H1 (cell line): ENCODE measurements at regions not wholly inside any gene's neighbourhood (a gene's known extent, or its start where the extent isn't known, plus 50 kb on each side); places are given as distances from the start of the nearest gene placed in this dataset.

ENCODE experiments used
- CTCF ChIA-PET: fragments of 300-600 bp; sonication (Branson Sonifier 250); formaldehyde crosslinking; loops from one replicate; lab custom pipeline; 2021; ENCODE audit not compliant: partially characterized antibody; lab: Charles Lee
- POLR2A ChIA-PET: fragments of 300-600 bp; sonication (Branson Sonifier 250); formaldehyde crosslinking; loops from one replicate; lab custom pipeline; 2021; ENCODE audit warnings: inconsistent platforms; ENCODE audit not compliant: partially characterized antibody; lab: Charles Lee
- DNase-seq, 2 experiments: peaks; one replicate each; pipeline versions ENCODE4 v3.0.0 to v3.0.0-alpha.2; 2010 to 2022; ENCODE audit warnings: low spot score in 2 of 2, low read depth in 1 of 2, mixed read lengths in 1 of 2
- FAIRE-seq: peaks from 2 replicates; lab custom pipeline; 2011; peaks lifted over from hg19 to GRCh38; lab: Jason Lieb, UNC
- H2AFZ ChIP-seq: 2 replicates; pipeline ENCODE4 v1.8.1; 2012; ENCODE audit warnings: low read length, inconsistent platforms
- H2AK5ac ChIP-seq: 2 replicates; pipeline ENCODE4 v1.6.1; 2013; ENCODE audit warnings: low read depth, low read length
- H2BK120ac ChIP-seq: replicated peaks from 2 replicates; pipeline ENCODE3; 2013; ENCODE audit warnings: low read depth, low read length, inconsistent platforms
- H2BK12ac ChIP-seq: 2 replicates; pipeline ENCODE4 v1.6.1; 2013; ENCODE audit warnings: low read depth, low read length
- H2BK15ac ChIP-seq: 2 replicates; pipeline ENCODE4 v1.6.1; 2013; ENCODE audit warnings: low read length
- H2BK20ac ChIP-seq: 2 replicates; pipeline ENCODE4 v1.6.1; 2013; ENCODE audit warnings: low read length
- H2BK5ac ChIP-seq: 2 replicates; pipeline ENCODE4 v1.6.1; 2013; ENCODE audit warnings: low read depth, low read length
- H3K14ac ChIP-seq: 2 replicates; pipeline ENCODE4 v1.6.1; 2013; ENCODE audit warnings: inconsistent platforms; ENCODE audit not compliant: insufficient read length
- H3K18ac ChIP-seq: 2 replicates; pipeline ENCODE4 v1.6.1; 2013; ENCODE audit warnings: low read length; ENCODE audit errors: extremely low read depth
- H3K23ac ChIP-seq: 2 replicates; pipeline ENCODE4 v1.6.1; 2013; ENCODE audit warnings: inconsistent platforms; ENCODE audit not compliant: insufficient read length
- H3K23me2 ChIP-seq: 2 replicates; pipeline ENCODE4 v1.6.1; 2013; ENCODE audit warnings: low read depth, low read length
- H3K27ac ChIP-seq: 2 replicates; pipeline ENCODE4 v1.6.1; 2011; ENCODE audit warnings: low read depth, low read length, inconsistent platforms
- H3K27me3 ChIP-seq, 4 experiments: replicated peaks in 1 of 4; 1 replicate in 1 of 4; 2 replicates in 3 of 4; pipeline versions ENCODE4 v1.6.1 to v1.8.1; 2011 to 2013; ENCODE audit warnings: low read length in 3 of 4, mild to moderate bottlenecking in 3 of 4, inconsistent platforms in 2 of 4, mixed read lengths in 2 of 4, moderate library complexity in 1 of 4; ENCODE audit not compliant: control insufficient read depth in 3 of 4, insufficient read depth in 3 of 4; ENCODE audit errors: extremely low read depth in 1 of 4
- H3K36me3 ChIP-seq, 4 experiments: 2 replicates each; pipeline versions ENCODE4 v1.6.1 to v1.8.1; 2011 to 2013; ENCODE audit warnings: mild to moderate bottlenecking in 4 of 4, low read length in 3 of 4, moderate library complexity in 2 of 4, control low read depth in 1 of 4, inconsistent platforms in 1 of 4; ENCODE audit not compliant: insufficient read depth in 4 of 4, control insufficient read depth in 2 of 4
- H3K4ac ChIP-seq: replicated peaks from 2 replicates; pipeline ENCODE3; 2013; ENCODE audit warnings: low read length, low read depth, mixed read lengths, inconsistent platforms; ENCODE audit not compliant: insufficient read length
- H3K4me1 ChIP-seq, 4 experiments: replicated peaks in 1 of 4; 1 replicate in 1 of 4; 2 replicates in 3 of 4; pipeline versions ENCODE4 v1.6.1 to v1.8.1; 2011 to 2013; ENCODE audit warnings: low read length in 3 of 4, inconsistent platforms in 2 of 4, mixed read lengths in 1 of 4; ENCODE audit not compliant: insufficient read depth in 4 of 4, control insufficient read depth in 3 of 4
- H3K4me2 ChIP-seq, 2 experiments: 2 replicates each; pipeline versions ENCODE4 v1.6.1 to v1.8.1; 2011 to 2013; ENCODE audit warnings: low read depth in 2 of 2, low read length in 2 of 2, control low read depth in 1 of 2, inconsistent platforms in 1 of 2, mild to moderate bottlenecking in 1 of 2; ENCODE audit not compliant: insufficient read depth in 1 of 2
- H3K4me3 ChIP-seq, 4 experiments: fragments of 200-600, 300-600 bp in 1 of 4; sonication (generic), shearing (Covaris generic), sonication (Bioruptor Twin) in 1 of 4; 2 replicates each; pipeline versions ENCODE4 v1.5.1 to v1.8.1; 2011 to 2016; ENCODE audit warnings: low read length in 4 of 4, low read depth in 3 of 4, control low read depth in 2 of 4, inconsistent platforms in 2 of 4, mild to moderate bottlenecking in 2 of 4, mixed read lengths in 1 of 4, moderate library complexity in 1 of 4; ENCODE audit not compliant: insufficient read depth in 2 of 4; ENCODE audit errors: extremely low read depth in 1 of 4
- H3K56ac ChIP-seq: replicated peaks from 2 replicates; pipeline ENCODE3; 2013; ENCODE audit warnings: low read depth, mild to moderate bottlenecking, mixed read lengths, low read length, inconsistent platforms; ENCODE audit not compliant: insufficient read length
- H3K79me1 ChIP-seq: 2 replicates; pipeline ENCODE4 v1.6.1; 2013; ENCODE audit warnings: low read depth, low read length, control low read depth
- H3K79me2 ChIP-seq, 2 experiments: 2 replicates each; pipeline versions ENCODE4 v1.6.1 to v1.8.1; 2012 to 2013; ENCODE audit warnings: low read length in 2 of 2, mild to moderate bottlenecking in 2 of 2, inconsistent platforms in 1 of 2; ENCODE audit not compliant: insufficient read depth in 2 of 2, control insufficient read depth in 1 of 2
- H3K9ac ChIP-seq, 4 experiments: replicated peaks in 1 of 4; 1 replicate in 1 of 4; 2 replicates in 3 of 4; pipeline versions ENCODE4 v1.6.1 to v1.8.1; 2011 to 2013; ENCODE audit warnings: low read depth in 3 of 4, low read length in 3 of 4, control low read depth in 2 of 4, mild to moderate bottlenecking in 2 of 4, moderate library complexity in 2 of 4, inconsistent platforms in 1 of 4; ENCODE audit errors: extremely low read depth in 1 of 4
- H3K9me3 ChIP-seq, 2 experiments: 2 replicates each; pipeline versions ENCODE4 v1.6.1 to v1.8.1; 2012 to 2013; ENCODE audit warnings: mild to moderate bottlenecking in 2 of 2, moderate library complexity in 2 of 2, control low read depth in 1 of 2, inconsistent platforms in 1 of 2, low read depth in 1 of 2, low read length in 1 of 2, mixed read lengths in 1 of 2; ENCODE audit not compliant: insufficient read depth in 2 of 2
- H4K20me1 ChIP-seq, 2 experiments: replicated peaks in 1 of 2; 2 replicates each; pipeline versions ENCODE3 to v1.8.1; 2011 to 2013; ENCODE audit warnings: inconsistent platforms in 2 of 2, low read length in 2 of 2, mild to moderate bottlenecking in 1 of 2; ENCODE audit not compliant: insufficient read depth in 2 of 2, control insufficient read depth in 1 of 2
- H4K5ac ChIP-seq: 2 replicates; pipeline ENCODE4 v1.6.1; 2013; ENCODE audit warnings: low read length, low read depth, mixed read lengths, inconsistent platforms; ENCODE audit not compliant: insufficient read length
- H4K8ac ChIP-seq: 2 replicates; pipeline ENCODE4 v1.8.0; 2013; ENCODE audit warnings: mild to moderate bottlenecking, moderate library complexity, low read length, inconsistent platforms; ENCODE audit not compliant: insufficient read depth; ENCODE audit errors: extremely low read depth
- H4K91ac ChIP-seq: replicated peaks from 2 replicates; pipeline ENCODE3; 2013; ENCODE audit warnings: low read length, mixed read lengths, inconsistent platforms; ENCODE audit not compliant: insufficient read length
- CEBPB ChIP-seq: IDR thresholded peaks from 2 replicates; pipeline ENCODE4 v1.6.1; 2012; ENCODE audit warnings: low read depth, low read length
- EP300 ChIP-seq, 2 experiments: IDR thresholded peaks; 1 replicate in 1 of 2; 2 replicates in 1 of 2; pipeline ENCODE4 v1.6.1; 2011 to 2012; ENCODE audit warnings: low read depth in 2 of 2, low read length in 2 of 2, mild to moderate bottlenecking in 2 of 2, borderline replicate concordance in 1 of 2, inconsistent platforms in 1 of 2, moderate library complexity in 1 of 2
- FOSL1 ChIP-seq: IDR thresholded peaks from 2 replicates; pipeline ENCODE4 v1.6.1; 2011; ENCODE audit warnings: mild to moderate bottlenecking, low read depth, low read length, moderate library complexity; ENCODE audit not compliant: insufficient read depth
- MAFK ChIP-seq: IDR thresholded peaks from 2 replicates; pipeline ENCODE4 v1.6.1; 2012; ENCODE audit warnings: low read depth, mild to moderate bottlenecking, improper control_type of control experiment, low read length
- PHF8 ChIP-seq: fragments of 200-600 bp; sonication (generic); conservative IDR thresholded peaks from 2 replicates; pipeline ENCODE4 v1.7.1; 2012; ENCODE audit warnings: low read depth, mild to moderate bottlenecking, inconsistent platforms, low read length, moderate library complexity
- SAP30 ChIP-seq: fragments of 300-600 bp; sonication (generic); IDR thresholded peaks from 2 replicates; pipeline ENCODE4 v1.7.1; 2012; ENCODE audit warnings: low read length, moderate library complexity, mild to moderate bottlenecking, inconsistent platforms; ENCODE audit not compliant: insufficient read depth, insufficient replicate concordance
- SP1 ChIP-seq: IDR thresholded peaks from 2 replicates; pipeline ENCODE4 v1.6.1; 2011; ENCODE audit warnings: low read depth, low read length
- WGBS, 2 experiments: shearing (Covaris generic) in 1 of 2; methylation state at CpG; one replicate each; pipeline versions ENCODE4 v1.1.6 to v1.1.7; 2013 to 2015; ENCODE audit warnings: low lambda C conversion rate in 2 of 2, mixed read lengths in 2 of 2, inconsistent platforms in 1 of 2, low coverage in 1 of 2, missing lambda C conversion rate in 1 of 2; ENCODE audit not compliant: insufficient replicate concordance in 2 of 2, insufficient coverage in 1 of 2, insufficient read length in 1 of 2; ENCODE audit errors: extremely low coverage in 1 of 2, missing lambda C conversion rate in 1 of 2; 5-methylcytosine and 5-hydroxymethylcytosine counted together

GRCh38 chr3:182723596-182723995, 69.7 kb upstream of the ATP11B start:
- Histone ChIP-seq H3K4me1 (peaks cover 0 to 5% (median 2%) of the 10 kb centered on the region in 4 experiments; a peak in 3 of 7 replicates), H4K20me1 (no peaks in the 10 kb centered on the region), H3K18ac (no peak overlapping the region), H3K4me2 (no peak overlapping the region), H3K4ac (no peak overlapping the region), H3K56ac (no peak overlapping the region), H2BK120ac (no peak overlapping the region), H3K27me3 (no peaks in the 10 kb centered on the region), H3K79me1 (no peaks in the 10 kb centered on the region), H3K9me3 (no peaks in the 10 kb centered on the region), H3K79me2 (no peaks in the 10 kb centered on the region), H2AK5ac (no peak overlapping the region), H2BK12ac (no peak overlapping the region), H2BK5ac (no peak overlapping the region), H3K27ac (no peak overlapping the region), H2AFZ (no peak overlapping the region), H4K91ac (no peak overlapping the region), H3K36me3 (no peaks in the 10 kb centered on the region), H3K14ac (no peak overlapping the region), H3K23me2 (no peaks in the 10 kb centered on the region), H3K4me3 (no peak overlapping the region), H4K8ac (no peak overlapping the region), H3K9ac (no peak overlapping the region), H2BK15ac (no peak overlapping the region), H4K5ac (no peak overlapping the region), H2BK20ac (no peak overlapping the region), H3K23ac (no peak overlapping the region)
- CTCF ChIA-PET = interaction anchor here (0.8 to 3.8 kb wide), 5 partner anchors 9 to 362 kb away, joined by 3 to 30 read pairs (median 8); no protein-coding TSS in a partner anchor
- POLR2A ChIA-PET = no interaction called here
- DNase-seq = no peak
- 93% methylated on average over 4 of the region's 4 CpGs; no CpG with 5 or more reads in 1 of the 2 experiments for WGBS, 2 experiments
- TF ChIP-seq SP1 = no peak
- TF ChIP-seq EP300 (IDR thresholded peaks at IDR 0.05; ENCODE audit: borderline replicate concordance in 1 of 2, low read depth in 2 of 2, low read length in 2 of 2) = no peak
- TF ChIP-seq PHF8 = no peak
- TF ChIP-seq SAP30 = no peak
- TF ChIP-seq MAFK = no peak
- TF ChIP-seq CEBPB = peak; percentile 21; the same call in 1 of the 2 replicates
- no peak for TF ChIP-seq FOSL1
- FAIRE-seq = no peak
